Body of pancreas (tissue), 4 donors: ENCODE measurements at regions not wholly inside any gene's neighbourhood (a gene's known extent, or its start where the extent isn't known, plus 50 kb on each side); places are given as distances from the start of the nearest gene placed in this dataset.
A peak's percentile ranks its signal among the peaks of the same experiment; 100 is the strongest.

Experiments used
- ATAC-seq: fragments of 150-250 bp; one replicate; pipeline ENCODE4 v1.9.1; 2016
- DNase-seq, 4 donors: peaks; one replicate each; pipeline ENCODE4 v3.0.0-alpha.2; 2019
- H3K27ac ChIP-seq, 4 donors: fragments of 200-600 bp; sonication (generic); 1 replicate in 3 of 4; 2 replicates in 1 of 4; pipeline versions ENCODE4 v1.5.1 to v1.6.1; 2016 to 2019; ENCODE audit warnings: mild to moderate bottlenecking in 1 of 4, mixed read lengths in 1 of 4, moderate library complexity in 1 of 4
- H3K27me3 ChIP-seq, 2 donors: fragments of 200-600 bp; sonication (generic); one replicate each; pipeline ENCODE4 v1.6.0; 2016; ENCODE audit warnings: mild to moderate bottlenecking in 1 of 2
- H3K36me3 ChIP-seq, 2 donors: fragments of 200-600 bp; sonication (generic); replicated peaks in 1 of 2; 2 replicates each; pipeline ENCODE4 v1.5.1; 2016; ENCODE audit warnings: low read depth in 2 of 2; ENCODE audit not compliant: insufficient read depth in 1 of 2
- H3K4me1 ChIP-seq: fragments of 200-600 bp; sonication (generic); one replicate; pipeline ENCODE4 v1.6.0; 2016
- H3K4me3 ChIP-seq, 2 donors: fragments of 200-600 bp; sonication (generic); 1 replicate in 1 of 2; 2 replicates in 1 of 2; pipeline ENCODE4 v1.5.1; 2016 to 2019
- H3K9me3 ChIP-seq, 3 donors: fragments of 200-600 bp; sonication (generic); 1 replicate in 2 of 3; 2 replicates in 1 of 3; pipeline ENCODE4 v1.5.1; 2016
- POLR2A ChIP-seq, 3 donors: fragments of 450-650 bp; IDR thresholded peaks; one replicate each; pipeline ENCODE4 v1.6.1; 2016; ENCODE audit warnings: antibody characterized with exemption in 3 of 3, mild to moderate bottlenecking in 2 of 3
- WGBS, 2 donors: methylation state at CpG; one replicate each; pipeline ENCODE4 v1.1.5; 2017; 5-methylcytosine and 5-hydroxymethylcytosine counted together
- intact Hi-C: fragments of 100-400 bp; cut with DNase I; formaldehyde crosslinking; loops from one replicate; pipeline ENCODE4 v1.15.1; 2023
- TF ChIP-seq, protein P1 (sequence below), 7 experiments: fragments of 450-650 bp in 4 of 7; fragments of 200-600 bp in 3 of 7; sonication (generic) in 3 of 7; IDR thresholded peaks; one replicate each; pipeline ENCODE4 v1.5.1; 2016 to 2019; ENCODE audit warnings: antibody characterized with exemption in 7 of 7

DNA sequence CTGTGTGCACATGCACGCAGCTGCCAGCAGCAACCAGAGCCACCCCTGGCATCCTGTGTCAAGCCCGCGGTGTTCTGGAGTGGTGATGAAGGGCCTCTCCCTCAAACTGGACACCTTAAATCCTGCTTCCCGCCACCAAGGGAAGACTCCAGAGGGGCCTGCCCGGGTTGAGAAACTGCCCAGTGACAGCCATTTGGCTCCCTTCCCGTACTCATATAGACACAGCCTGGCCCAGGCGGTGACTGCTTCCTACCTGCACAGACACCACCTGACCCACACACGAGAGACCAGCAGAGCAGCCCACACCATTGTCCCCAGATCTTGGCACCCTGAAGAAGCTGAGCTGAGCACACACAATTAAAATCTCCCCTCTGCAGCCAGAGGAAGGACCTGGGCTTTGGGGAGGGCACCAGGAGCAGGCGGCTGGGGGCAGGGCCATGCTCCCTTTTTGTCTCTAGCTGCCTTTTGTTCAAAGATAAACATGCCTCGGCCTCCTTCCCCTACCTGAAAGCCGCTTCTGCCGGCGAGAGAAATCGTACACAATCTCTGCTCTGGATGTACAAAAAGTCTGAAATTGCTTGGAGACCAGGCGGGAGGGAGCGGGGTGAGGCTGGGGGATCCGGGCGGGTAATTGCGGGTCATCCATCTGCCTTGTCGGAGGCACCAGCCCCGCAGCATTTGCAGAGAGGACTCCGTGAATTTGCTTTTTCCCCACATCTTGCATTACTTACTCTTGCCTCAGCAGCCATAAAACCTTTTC, 78.4 kb downstream of the TSPAN17 start:
- Histone ChIP-seq H3K9me3 (no peaks in the 10 kb centered on the region), H3K27ac (no peak overlapping the region), H3K36me3 (no peaks in the 10 kb centered on the region), H3K4me1 (no peaks in the 10 kb centered on the region), H3K4me3 (no peak overlapping the region), H3K27me3 (no peaks in the 10 kb centered on the region)
- WGBS, 2 donors = 28 to 30% methylated on average over 15 to 20 of the region's 22 CpGs
- intact Hi-C loops = no loop called here
- no peak for ATAC-seq
- no peak for TF ChIP-seq POLR2A (IDR thresholded peaks at IDR 0.05)
- TF ChIP-seq, protein P1, sequence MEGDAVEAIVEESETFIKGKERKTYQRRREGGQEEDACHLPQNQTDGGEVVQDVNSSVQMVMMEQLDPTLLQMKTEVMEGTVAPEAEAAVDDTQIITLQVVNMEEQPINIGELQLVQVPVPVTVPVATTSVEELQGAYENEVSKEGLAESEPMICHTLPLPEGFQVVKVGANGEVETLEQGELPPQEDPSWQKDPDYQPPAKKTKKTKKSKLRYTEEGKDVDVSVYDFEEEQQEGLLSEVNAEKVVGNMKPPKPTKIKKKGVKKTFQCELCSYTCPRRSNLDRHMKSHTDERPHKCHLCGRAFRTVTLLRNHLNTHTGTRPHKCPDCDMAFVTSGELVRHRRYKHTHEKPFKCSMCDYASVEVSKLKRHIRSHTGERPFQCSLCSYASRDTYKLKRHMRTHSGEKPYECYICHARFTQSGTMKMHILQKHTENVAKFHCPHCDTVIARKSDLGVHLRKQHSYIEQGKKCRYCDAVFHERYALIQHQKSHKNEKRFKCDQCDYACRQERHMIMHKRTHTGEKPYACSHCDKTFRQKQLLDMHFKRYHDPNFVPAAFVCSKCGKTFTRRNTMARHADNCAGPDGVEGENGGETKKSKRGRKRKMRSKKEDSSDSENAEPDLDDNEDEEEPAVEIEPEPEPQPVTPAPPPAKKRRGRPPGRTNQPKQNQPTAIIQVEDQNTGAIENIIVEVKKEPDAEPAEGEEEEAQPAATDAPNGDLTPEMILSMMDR (IDR thresholded peaks at IDR 0.05) = no peak
- peak in 3 of 4 donors; percentile 5 to 22 (median 22) for DNase-seq

GRCh38 chr5:176726746-176727527, 79.7 kb downstream of the TSPAN17 start:
- H3K27ac ChIP-seq = no peak overlapping the region
- 69% methylated on average over 9 to 25 of the region's 25 CpGs for WGBS, 2 donors
- ATAC-seq = no peak
- intact Hi-C loops = no loop called here
- H3K4me3 ChIP-seq = no peak overlapping the region
- no peaks in the 10 kb centered on the region for H3K27me3 ChIP-seq
- TF ChIP-seq POLR2A (IDR thresholded peaks at IDR 0.05) = no peak
- TF ChIP-seq, protein P1 (IDR thresholded peaks at IDR 0.05) = no peak
- H3K9me3 ChIP-seq = no peaks in the 10 kb centered on the region
- H3K36me3 ChIP-seq = no peaks in the 10 kb centered on the region
- no peak for DNase-seq
- no peaks in the 10 kb centered on the region for H3K4me1 ChIP-seq

DNA sequence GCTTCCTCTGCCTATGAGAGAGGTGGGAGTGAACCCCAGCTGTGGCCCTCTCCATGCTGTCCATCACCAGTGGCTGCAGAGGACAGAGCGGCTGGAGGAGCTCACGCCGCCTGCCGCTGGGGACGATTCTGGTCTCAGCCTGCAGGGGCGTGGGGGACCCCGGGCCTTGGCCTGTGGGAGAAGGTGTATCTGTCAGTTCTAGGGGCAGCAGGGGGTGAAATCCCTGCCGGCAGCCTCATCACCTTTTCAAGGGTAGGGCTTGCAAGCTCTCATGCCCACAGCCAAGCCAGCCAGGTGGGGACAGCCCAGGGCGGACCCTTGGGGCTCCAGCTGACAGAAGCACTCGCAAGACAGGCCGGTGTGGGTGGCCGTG, 80.2 kb downstream of the TSPAN17 start:
- H3K4me1 ChIP-seq = no peaks in the 10 kb centered on the region
- no peak for ATAC-seq
- no peak for DNase-seq
- no peaks in the 10 kb centered on the region for H3K9me3 ChIP-seq
- H3K4me3 ChIP-seq = no peak overlapping the region
- WGBS, 2 donors = 79 to 80% methylated on average over 7 to 12 of the region's 12 CpGs
- no peaks in the 10 kb centered on the region for H3K36me3 ChIP-seq
- intact Hi-C loops = no loop called here
- no peaks in the 10 kb centered on the region for H3K27me3 ChIP-seq
- no peak overlapping the region for H3K27ac ChIP-seq
- TF ChIP-seq, protein P1 (IDR thresholded peaks at IDR 0.05) = no peak
- TF ChIP-seq POLR2A (IDR thresholded peaks at IDR 0.05) = no peak

GRCh38 chr5:176727983-176728675, 80.8 kb downstream of the TSPAN17 start:
- no peaks in the 10 kb centered on the region for H3K4me1 ChIP-seq
- no peaks in the 10 kb centered on the region for H3K9me3 ChIP-seq
- no peak for ATAC-seq
- H3K4me3 ChIP-seq = no peak overlapping the region
- H3K27me3 ChIP-seq = no peaks in the 10 kb centered on the region
- H3K36me3 ChIP-seq = no peaks in the 10 kb centered on the region
- intact Hi-C loops = no loop called here
- WGBS, 2 donors = 64 to 73% methylated on average over 6 to 13 of the region's 15 CpGs
- no peak for TF ChIP-seq POLR2A (IDR thresholded peaks at IDR 0.05)
- TF ChIP-seq, protein P1 (IDR thresholded peaks at IDR 0.05) = no peak
- DNase-seq = no peak
- no peak overlapping the region for H3K27ac ChIP-seq
